Endodermal cell (in vitro differentiated cells): ENCODE measurements at regions not wholly inside any gene's neighbourhood (a gene's known extent, or its start where the extent isn't known, plus 50 kb on each side); places are given as distances from the start of the nearest gene placed in this dataset.

Experiments
- DNase-seq: peaks from one replicate; pipeline ENCODE4 v3.0.0-alpha.2; 2017
- H3K27ac ChIP-seq: 2 replicates; pipeline ENCODE4 v1.5.1; 2013; ENCODE audit warnings: mild to moderate bottlenecking, low read depth, low read length, moderate library complexity
- H3K27me3 ChIP-seq: 2 replicates; pipeline ENCODE4 v1.6.1; 2013; ENCODE audit warnings: mild to moderate bottlenecking, low read length, moderate library complexity; ENCODE audit not compliant: insufficient read depth, control insufficient read depth, poor library complexity, severe bottlenecking
- H3K36me3 ChIP-seq: 2 replicates; pipeline ENCODE4 v1.7.0; 2013; ENCODE audit warnings: mild to moderate bottlenecking, low read length, moderate library complexity; ENCODE audit not compliant: control insufficient read depth, insufficient read depth
- H3K4me1 ChIP-seq: one replicate; pipeline ENCODE4 v1.7.0; 2013; ENCODE audit warnings: low read length; ENCODE audit not compliant: control insufficient read depth, insufficient read depth
- H3K4me3 ChIP-seq: 2 replicates; pipeline ENCODE4 v1.5.1; 2013; ENCODE audit warnings: mild to moderate bottlenecking, low read length, moderate library complexity
- H3K9ac ChIP-seq: 2 replicates; pipeline ENCODE4 v1.6.1; 2013; ENCODE audit warnings: mild to moderate bottlenecking, low read length, moderate library complexity; ENCODE audit not compliant: poor library complexity, severe bottlenecking; ENCODE audit errors: extremely low read depth
- H3K9me3 ChIP-seq: 2 replicates; pipeline ENCODE4 v1.6.1; 2013; ENCODE audit warnings: mild to moderate bottlenecking, low read length, moderate library complexity; ENCODE audit not compliant: control insufficient read depth
- H3K27ac Mint-ChIP-seq: 2 replicates; pipeline ENCODE4 v1.8.0; 2020; ENCODE audit warnings: mixed read lengths
- H3K27me3 Mint-ChIP-seq: 2 replicates; pipeline ENCODE4 v1.8.0; 2021; ENCODE audit warnings: mild to moderate bottlenecking, mixed read lengths; ENCODE audit not compliant: insufficient read depth
- H3K36me3 Mint-ChIP-seq: 2 replicates; pipeline ENCODE4 v1.8.0; 2020; ENCODE audit warnings: low read depth, mixed read lengths
- H3K4me1 Mint-ChIP-seq: 2 replicates; pipeline ENCODE4 v1.8.0; 2020; ENCODE audit warnings: mixed read lengths
- H3K4me3 Mint-ChIP-seq: 2 replicates; pipeline ENCODE4 v1.8.0; 2020; ENCODE audit warnings: mild to moderate bottlenecking, moderate library complexity, mixed read lengths
- H3K9me3 Mint-ChIP-seq: 2 replicates; pipeline ENCODE4 v1.8.0; 2020; ENCODE audit warnings: mild to moderate bottlenecking, mixed read lengths
- CTCF ChIP-seq: fragments of 200-600 bp; sonication (generic); conservative IDR thresholded peaks from 2 replicates; pipeline ENCODE4 v1.5.0; 2021; ENCODE audit warnings: antibody characterized with exemption, mild to moderate bottlenecking
- WGBS, 2 experiments: methylation state at CpG; one replicate each; pipeline versions ENCODE4 v1.1.5 to v1.1.7; 2013; ENCODE audit warnings: missing lambda C conversion rate in 2 of 2, mixed read lengths in 1 of 2; ENCODE audit not compliant: insufficient coverage in 1 of 2, insufficient read length in 1 of 2; 5-methylcytosine and 5-hydroxymethylcytosine counted together

- Mint-ChIP-seq H3K27ac (no peak overlapping the region), H3K4me3 (no peak overlapping the region), H3K27me3 (no peaks in the 10 kb centered on the region), H3K36me3 (no peaks in the 10 kb centered on the region), H3K9me3 (no peaks in the 10 kb centered on the region), H3K4me1 (peaks cover 25% of the 10 kb centered on the region)
- H3K9ac ChIP-seq: no peak overlapping the region
- WGBS, 2 experiments: 0% methylated on average over 1 of the region's 2 CpGs; no CpG with 5 or more reads in 1 of the 2 experiments
- H3K4me1 ChIP-seq: peaks cover 3% of the 10 kb centered on the region
- H3K4me3 ChIP-seq: no peak overlapping the region
- no peaks in the 10 kb centered on the region for H3K36me3 ChIP-seq
- no peaks in the 10 kb centered on the region for H3K9me3 ChIP-seq
- TF ChIP-seq CTCF: no peak
- no peaks in the 10 kb centered on the region for H3K27me3 ChIP-seq
- no peak overlapping the region for H3K27ac ChIP-seq
- DNase-seq: no peak
Observed at GRCh38 chr13:44651209-44651608, 75.1 kb upstream of the TSC22D1 start.

GRCh38 chr13:44649834-44650233 is 73.7 kb upstream of the TSC22D1 start:
- Mint-ChIP-seq H3K27ac (no peak overlapping the region), H3K9me3 (no peaks in the 10 kb centered on the region), H3K4me1 (peaks cover 25% of the 10 kb centered on the region), H3K4me3 (no peak overlapping the region), H3K27me3 (no peaks in the 10 kb centered on the region), H3K36me3 (no peaks in the 10 kb centered on the region)
- Histone ChIP-seq H3K4me3 (no peak overlapping the region), H3K4me1 (peaks cover 3% of the 10 kb centered on the region), H3K36me3 (no peaks in the 10 kb centered on the region), H3K9ac (no peak overlapping the region), H3K27ac (no peak overlapping the region), H3K9me3 (no peaks in the 10 kb centered on the region), H3K27me3 (no peaks in the 10 kb centered on the region)
- no peak for DNase-seq
- TF ChIP-seq CTCF: no peak

GRCh38 chr13:44649104-44649428 is 72.9 kb upstream of the TSC22D1 start:
- H3K27me3 ChIP-seq: no peaks in the 10 kb centered on the region
- H3K27ac ChIP-seq: no peak overlapping the region
- H3K4me3 Mint-ChIP-seq: no peak overlapping the region
- H3K36me3 ChIP-seq: no peaks in the 10 kb centered on the region
- H3K9me3 Mint-ChIP-seq: no peaks in the 10 kb centered on the region
- H3K4me1 ChIP-seq: peaks cover 3% of the 10 kb centered on the region
- H3K36me3 Mint-ChIP-seq: no peaks in the 10 kb centered on the region
- no peak overlapping the region for H3K9ac ChIP-seq
- TF ChIP-seq CTCF: no peak
- H3K4me3 ChIP-seq: peak overlapping the region; percentile 67
- DNase-seq: peak; percentile 86
- H3K27ac Mint-ChIP-seq: peak overlapping the region; percentile 26
- no peaks in the 10 kb centered on the region for H3K9me3 ChIP-seq
- peaks cover 25% of the 10 kb centered on the region for H3K4me1 Mint-ChIP-seq
- WGBS, 2 experiments: 19 to 25% methylated on average over 3 of the region's 3 CpGs
- H3K27me3 Mint-ChIP-seq: no peaks in the 10 kb centered on the region
